Neural progenitor cell (in vitro differentiated cells): ENCODE measurements at regions not wholly inside any gene's neighbourhood (a gene's known extent, or its start where the extent isn't known, plus 50 kb on each side); places are given as distances from the start of the nearest gene placed in this dataset.

Experiments
- DNase-seq: peaks from one replicate; pipeline ENCODE4 v3.0.0-alpha.2; 2016; ENCODE audit warnings: low spot score
- H2AFZ ChIP-seq: fragments of 200-600 bp; sonication (generic); replicated peaks from 2 replicates; pipeline ENCODE4 v1.6.1; 2016; ENCODE audit warnings: antibody characterized with exemption
- H3F3A ChIP-seq: fragments of 200-600 bp; sonication (generic); 2 replicates; pipeline ENCODE4 v1.6.1; 2016; ENCODE audit warnings: antibody characterized with exemption, low read depth
- H3K27ac ChIP-seq: fragments of 200-600 bp; sonication (generic); 2 replicates; pipeline ENCODE4 v1.5.1; 2016; ENCODE audit warnings: mild to moderate bottlenecking
- H3K27me3 ChIP-seq: fragments of 200-600 bp; sonication (generic); 2 replicates; pipeline ENCODE4 v1.6.1; 2016; ENCODE audit warnings: mild to moderate bottlenecking, moderate library complexity
- H3K36me3 ChIP-seq: fragments of 200-600 bp; sonication (generic); 2 replicates; pipeline ENCODE4 v1.5.1; 2016
- H3K4me1 ChIP-seq: fragments of 200-600 bp; sonication (generic); 2 replicates; pipeline ENCODE4 v1.6.1; 2016; ENCODE audit warnings: mixed run types
- H3K4me2 ChIP-seq: fragments of 200-600 bp; sonication (generic); 2 replicates; pipeline ENCODE4 v1.6.1; 2016
- H3K4me3 ChIP-seq: fragments of 200-600 bp; sonication (generic); 2 replicates; pipeline ENCODE4 v1.5.1; 2016
- H3K79me2 ChIP-seq: fragments of 200-600 bp; sonication (generic); 2 replicates; pipeline ENCODE4 v1.6.1; 2016; ENCODE audit warnings: low read depth
- H3K9ac ChIP-seq: fragments of 200-600 bp; sonication (generic); 2 replicates; pipeline ENCODE4 v1.6.1; 2016
- H3K9me3 ChIP-seq: fragments of 200-600 bp; sonication (generic); 2 replicates; pipeline ENCODE4 v1.5.1; 2016; ENCODE audit warnings: low read depth
- H4K20me1 ChIP-seq: fragments of 200-600 bp; sonication (generic); 2 replicates; pipeline ENCODE4 v1.6.1; 2016; ENCODE audit warnings: low read depth
- H3K27ac Mint-ChIP-seq: 3 replicates; pipeline ENCODE4 v1.8.0; 2021; ENCODE audit warnings: mixed read lengths
- H3K27me3 Mint-ChIP-seq: 2 replicates; pipeline ENCODE4 v1.8.0; 2022; ENCODE audit warnings: low read depth, mild to moderate bottlenecking, inconsistent platforms, moderate library complexity, mixed read lengths; ENCODE audit not compliant: insufficient read depth
- H3K36me3 Mint-ChIP-seq: 3 replicates; pipeline ENCODE4 v1.8.0; 2021; ENCODE audit warnings: mixed read lengths
- H3K4me1 Mint-ChIP-seq: 3 replicates; pipeline ENCODE4 v1.8.0; 2021; ENCODE audit warnings: mixed read lengths
- H3K4me3 Mint-ChIP-seq: 3 replicates; pipeline ENCODE4 v1.8.0; 2021; ENCODE audit warnings: mild to moderate bottlenecking, moderate library complexity, mixed read lengths
- H3K9me3 Mint-ChIP-seq: 3 replicates; pipeline ENCODE4 v1.8.0; 2020; ENCODE audit warnings: mixed read lengths
- CTCF ChIP-seq: fragments of 200-600 bp; sonication (generic); IDR thresholded peaks from 2 replicates; pipeline ENCODE4 v1.5.1; 2017; ENCODE audit warnings: antibody characterized with exemption, mild to moderate bottlenecking
- EZH2 ChIP-seq: fragments of 200-600 bp; sonication (generic); IDR thresholded peaks from 2 replicates; pipeline ENCODE4 v1.6.1; 2017; ENCODE audit warnings: antibody characterized with exemption, mild to moderate bottlenecking, moderate library complexity
- EZH2phosphoT487 ChIP-seq: fragments of 200-600 bp; sonication (generic); IDR thresholded peaks from 2 replicates; pipeline ENCODE4 v1.6.1; 2017; ENCODE audit warnings: antibody characterized with exemption

- peaks cover 7% of the 10 kb centered on the region for H3K9me3 Mint-ChIP-seq
- no peak for DNase-seq
These were observed 194.1 kb downstream of the NUAK1 start for GRCh38 chr12:105944628-105945027.

GRCh38 chr12:105945880-105946279 lies 192.9 kb downstream of the NUAK1 start:
- Histone ChIP-seq H3K4me2 (no peak overlapping the region), H3K4me1 (no peaks in the 10 kb centered on the region), H4K20me1 (no peaks in the 10 kb centered on the region), H3K79me2 (no peaks in the 10 kb centered on the region), H3F3A (no peaks in the 10 kb centered on the region), H3K9me3 (no peaks in the 10 kb centered on the region), H3K36me3 (no peaks in the 10 kb centered on the region), H2AFZ (no peak overlapping the region), H3K27me3 (no peaks in the 10 kb centered on the region), H3K9ac (no peak overlapping the region), H3K27ac (no peak overlapping the region), H3K4me3 (no peak overlapping the region)
- TF ChIP-seq EZH2phosphoT487 (no peak), EZH2 (no peak), CTCF (no peak)
- no peak overlapping the region for H3K27ac Mint-ChIP-seq
- DNase-seq = no peak
- peaks cover 7% of the 10 kb centered on the region for H3K9me3 Mint-ChIP-seq
- peaks cover 18% of the 10 kb centered on the region for H3K4me1 Mint-ChIP-seq
- no peaks in the 10 kb centered on the region for H3K36me3 Mint-ChIP-seq
- H3K4me3 Mint-ChIP-seq = no peak overlapping the region
- peaks cover 4% of the 10 kb centered on the region for H3K27me3 Mint-ChIP-seq

More at GRCh38 chr12:105944628-105945027, 194.1 kb downstream of the NUAK1 start:
- H3F3A ChIP-seq = no peaks in the 10 kb centered on the region
- no peak overlapping the region for H3K4me3 Mint-ChIP-seq
- H4K20me1 ChIP-seq = no peaks in the 10 kb centered on the region
- peaks cover 4% of the 10 kb centered on the region for H3K27me3 Mint-ChIP-seq
- H2AFZ ChIP-seq = no peak overlapping the region
- no peaks in the 10 kb centered on the region for H3K27me3 ChIP-seq
- no peak overlapping the region for H3K27ac ChIP-seq
- no peaks in the 10 kb centered on the region for H3K36me3 Mint-ChIP-seq
- H3K9me3 ChIP-seq = no peaks in the 10 kb centered on the region
- no peak overlapping the region for H3K4me2 ChIP-seq
- H3K4me1 Mint-ChIP-seq = peaks cover 18% of the 10 kb centered on the region
- TF ChIP-seq EZH2 (no peak), CTCF (no peak), EZH2phosphoT487 (no peak)
- H3K4me1 ChIP-seq = no peaks in the 10 kb centered on the region
- H3K36me3 ChIP-seq = no peaks in the 10 kb centered on the region
- H3K79me2 ChIP-seq = no peaks in the 10 kb centered on the region
- no peak overlapping the region for H3K9ac ChIP-seq
- no peak overlapping the region for H3K27ac Mint-ChIP-seq
- no peak overlapping the region for H3K4me3 ChIP-seq

- Histone ChIP-seq H3K4me1 (no peaks in the 10 kb centered on the region), H3K27me3 (no peaks in the 10 kb centered on the region), H3K4me2 (no peak overlapping the region), H3K4me3 (no peak overlapping the region), H3K9ac (no peak overlapping the region), H4K20me1 (no peaks in the 10 kb centered on the region), H2AFZ (no peak overlapping the region), H3K9me3 (no peaks in the 10 kb centered on the region), H3F3A (no peaks in the 10 kb centered on the region), H3K27ac (no peak overlapping the region), H3K36me3 (no peaks in the 10 kb centered on the region), H3K79me2 (no peaks in the 10 kb centered on the region)
- DNase-seq = no peak
- H3K4me1 Mint-ChIP-seq = peaks cover 22% of the 10 kb centered on the region
- H3K27me3 Mint-ChIP-seq = peaks cover 4% of the 10 kb centered on the region
- H3K9me3 Mint-ChIP-seq = peaks cover 7% of the 10 kb centered on the region
- peak overlapping the region; percentile 76 for H3K27ac Mint-ChIP-seq
- H3K36me3 Mint-ChIP-seq = no peaks in the 10 kb centered on the region
- H3K4me3 Mint-ChIP-seq = no peak overlapping the region
- TF ChIP-seq EZH2phosphoT487 (no peak), CTCF (no peak), EZH2 (no peak)
These were observed 192.3 kb downstream of the NUAK1 start for GRCh38 chr12:105946493-105946901.
